ENCODE measurements at regions not wholly inside any gene's neighbourhood (a gene's known extent, or its start where the extent isn't known, plus 50 kb on each side); places are given as distances from the start of the nearest gene placed in this dataset.

- no peak for TF ChIP-seq FOXP2 (optimal IDR thresholded peaks at IDR 0.05; ENCODE audit: borderline replicate concordance, extremely low read depth, extremely low read length, insufficient read depth)
- no peak for TF ChIP-seq REST (IDR thresholded peaks at IDR 0.05; ENCODE audit: insufficient read depth in 1 of 2, low read depth in 2 of 2, low read length in 2 of 2)
- TF ChIP-seq SIN3A (IDR thresholded peaks at IDR 0.05; ENCODE audit: borderline replicate concordance, insufficient read depth, low read length) = no peak
Observed at GRCh38 chr12:25644979-25645378, 91.9 kb upstream of the LMNTD1 start.
